ENCODE measurements at regions not wholly inside any gene's neighbourhood (a gene's known extent, or its start where the extent isn't known, plus 50 kb on each side); places are given as distances from the start of the nearest gene placed in this dataset.

GRCh38 chr12:105832021-105832420, 306.7 kb downstream of the NUAK1 start:
- no TSS peak for BruUV-seq (replicated peaks)
- H3K4me3 ChIP-seq = no peak overlapping the region
- no peak overlapping the region for H3K27ac ChIP-seq (ENCODE audit: control insufficient read depth, insufficient read depth)
- no peaks in the 10 kb centered on the region for H3K9me3 ChIP-seq (replicated peaks; ENCODE audit: control insufficient read depth, insufficient read depth, low read length)
- intact Hi-C loops (cut with micrococcal nuclease; ENCODE audit: unreplicated experiment) (no loop called here), in situ Hi-C loops (cut with MboI) (no loop called here)
- RAD21 ChIA-PET (ENCODE audit: unreplicated experiment) = no interaction called here
- DNase-seq (ENCODE audit: low read depth, low spot score) (no peak), FAIRE-seq (no peak), ATAC-seq (no peak)
- no peaks in the 10 kb centered on the region for H4K20me1 ChIP-seq (ENCODE audit: control insufficient read depth, insufficient read depth)
- POLR2A ChIA-PET = no interaction called here
- no peak overlapping the region for H3K9ac ChIP-seq (ENCODE audit: control insufficient read depth, insufficient read depth, low read length)
- H3K4me2 ChIP-seq (ENCODE audit: control insufficient read depth, insufficient read depth) = no peak overlapping the region
- H3K79me2 ChIP-seq (ENCODE audit: control insufficient read depth, insufficient read depth, low read length) = no peaks in the 10 kb centered on the region
- 42% methylated on average over 6 of the region's 6 CpGs for WGBS (ENCODE audit: insufficient coverage, insufficient replicate concordance, low lambda C conversion rate, missing lambda C conversion rate)
- no peak overlapping the region for H2AFZ ChIP-seq (ENCODE audit: control insufficient read depth, low read depth, low read length)
- no peaks in the 10 kb centered on the region for H3K27me3 ChIP-seq (replicated peaks in 1 of 2; ENCODE audit: control insufficient read depth in 2 of 2, insufficient read depth in 2 of 2, low read length in 1 of 2)
- no peaks in the 10 kb centered on the region for H3K36me3 ChIP-seq (ENCODE audit: control insufficient read depth in 2 of 2, insufficient read depth in 2 of 2, low read length in 1 of 2)
- SMC1A ChIA-PET (ENCODE audit: uncharacterized antibody, unreplicated experiment) = no interaction called here
- no peaks in the 10 kb centered on the region for H3K4me1 ChIP-seq (ENCODE audit: control insufficient read depth, insufficient read depth, low read length)
- CTCF ChIA-PET = no interaction called here
- TF ChIP-seq BCLAF1 (IDR thresholded peaks at IDR 0.05) = no peak
- no peak for TF ChIP-seq CHD4 (IDR thresholded peaks at IDR 0.05)
- TF ChIP-seq CEBPZ (IDR thresholded peaks at IDR 0.05; ENCODE audit: low read depth, low read length) = no peak
- TF ChIP-seq PML (IDR thresholded peaks at IDR 0.05; ENCODE audit: low read length) = no peak
- TF ChIP-seq ESRRA (IDR thresholded peaks at IDR 0.05; ENCODE audit: low read length) = no peak
- TF ChIP-seq ZNF622 (IDR thresholded peaks at IDR 0.05) = no peak
- TF ChIP-seq IKZF1 (conservative IDR thresholded peaks at IDR 0.05) = no peak
- TF ChIP-seq CBX5 (IDR thresholded peaks at IDR 0.05; ENCODE audit: low read depth) = no peak
- no peak for TF ChIP-seq BHLHE40 (IDR thresholded peaks at IDR 0.05; ENCODE audit: borderline replicate concordance in 1 of 2, low read depth in 2 of 2, low read length in 1 of 2)
- TF ChIP-seq NKRF (conservative IDR thresholded peaks at IDR 0.05) = no peak
- no peak for TF ChIP-seq KDM1A (IDR thresholded peaks at IDR 0.05; ENCODE audit: borderline replicate concordance)
- TF ChIP-seq GABPA (IDR thresholded peaks at IDR 0.05; ENCODE audit: low read depth) = no peak
- no peak for TF ChIP-seq E2F8 (IDR thresholded peaks at IDR 0.05; ENCODE audit: low read depth, partially characterized antibody)
- no peak for TF ChIP-seq RBBP5 (conservative IDR thresholded peaks at IDR 0.05)
- no peak for TF ChIP-seq MEF2B (IDR thresholded peaks at IDR 0.05; ENCODE audit: partially characterized antibody, poor library complexity, severe bottlenecking)
